Stimulated activated CD4-positive, alpha-beta T cell treated with anti-CD3 and anti-CD28 coated beads, Interleukin-1b, Interleukin-23, amount 100 ng/mL, for 4 hours (primary cell): ENCODE measurements at regions not wholly inside any gene's neighbourhood (a gene's known extent, or its start where the extent isn't known, plus 50 kb on each side); places are given as distances from the start of the nearest gene placed in this dataset.

Source experiments
- DNase-seq, 2 donors: peaks; one replicate each; pipeline ENCODE4 v3.0.0-alpha.2; 2020; ENCODE audit warnings: low read depth in 2 of 2

DNA sequence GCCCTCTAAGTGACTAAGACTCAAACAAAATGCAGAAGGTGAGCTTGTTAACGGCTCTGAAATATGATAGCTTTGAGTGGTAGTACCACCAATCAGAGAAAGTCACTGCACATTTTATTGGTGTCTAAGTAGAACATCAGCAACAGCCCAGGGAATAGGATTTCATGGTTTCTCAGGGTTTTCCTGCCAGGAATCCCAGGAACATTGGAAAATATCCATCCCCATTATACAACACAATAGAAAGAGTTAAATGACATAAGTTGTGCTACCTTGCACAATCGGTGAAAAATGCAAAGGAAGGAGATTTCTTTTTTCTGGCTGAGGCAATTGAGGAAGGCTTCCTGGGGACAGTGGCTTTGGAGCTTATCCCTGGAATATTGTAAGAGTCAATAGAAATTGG lies 283.1 kb downstream of the HLX start:
- no peak for DNase-seq

DNA sequence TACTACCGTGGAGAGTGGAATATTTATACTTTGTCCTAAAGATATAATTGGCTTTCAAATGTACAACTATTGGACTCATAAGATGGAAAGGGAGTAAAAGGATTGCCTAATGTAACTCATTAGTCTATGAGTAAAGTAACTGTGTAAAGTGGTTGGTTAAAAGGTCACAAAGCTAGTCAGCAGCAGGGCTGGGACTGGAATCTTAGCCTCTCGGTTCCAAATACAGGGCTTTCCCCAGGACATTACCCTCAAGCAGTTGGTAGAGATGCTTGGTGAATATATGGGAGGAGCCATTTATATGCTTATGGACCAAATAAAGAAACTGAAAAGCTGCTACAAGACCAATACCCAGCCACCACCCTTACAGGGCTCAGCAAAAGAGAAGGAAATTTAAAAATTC lies 283.7 kb downstream of the HLX start:
- no peak for DNase-seq

GRCh38 chr1:221164029-221164428 lies 284.8 kb downstream of the HLX start:
- no peak for DNase-seq

- no peak for DNase-seq
These were observed 286.0 kb downstream of the HLX start for GRCh38 chr1:221164951-221165838.

DNA sequence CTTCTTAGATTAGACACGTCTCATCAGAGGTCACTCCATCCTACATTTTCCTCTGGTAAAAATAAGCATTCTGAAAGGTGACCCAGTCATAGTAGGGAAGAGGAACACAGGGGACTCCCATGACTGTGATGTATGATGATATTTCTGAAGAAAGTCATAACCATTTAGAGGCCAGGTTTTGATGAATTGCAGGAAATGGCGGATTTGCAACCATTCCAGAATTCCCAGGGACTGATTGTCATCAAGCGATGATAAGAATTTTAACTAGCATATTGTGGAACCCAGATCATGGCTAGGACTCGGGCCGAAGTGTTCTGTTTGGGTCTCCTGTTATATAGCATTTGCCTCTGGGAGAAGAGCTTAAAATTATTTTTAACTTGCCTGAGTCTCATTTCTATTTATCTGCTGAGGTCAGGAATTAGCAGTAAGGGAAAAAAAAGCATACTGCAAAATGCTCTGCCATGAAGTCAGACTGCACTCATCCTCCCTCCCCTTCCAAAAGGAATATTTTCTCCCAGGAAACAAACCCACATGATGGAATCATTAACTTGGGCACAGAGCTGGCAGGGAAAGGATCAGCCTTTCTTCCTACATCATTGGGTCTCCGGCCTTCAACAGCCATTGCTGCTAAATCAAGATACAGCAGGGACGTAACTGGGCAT lies 286.7 kb downstream of the HLX start:
- DNase-seq: no peak

DNA sequence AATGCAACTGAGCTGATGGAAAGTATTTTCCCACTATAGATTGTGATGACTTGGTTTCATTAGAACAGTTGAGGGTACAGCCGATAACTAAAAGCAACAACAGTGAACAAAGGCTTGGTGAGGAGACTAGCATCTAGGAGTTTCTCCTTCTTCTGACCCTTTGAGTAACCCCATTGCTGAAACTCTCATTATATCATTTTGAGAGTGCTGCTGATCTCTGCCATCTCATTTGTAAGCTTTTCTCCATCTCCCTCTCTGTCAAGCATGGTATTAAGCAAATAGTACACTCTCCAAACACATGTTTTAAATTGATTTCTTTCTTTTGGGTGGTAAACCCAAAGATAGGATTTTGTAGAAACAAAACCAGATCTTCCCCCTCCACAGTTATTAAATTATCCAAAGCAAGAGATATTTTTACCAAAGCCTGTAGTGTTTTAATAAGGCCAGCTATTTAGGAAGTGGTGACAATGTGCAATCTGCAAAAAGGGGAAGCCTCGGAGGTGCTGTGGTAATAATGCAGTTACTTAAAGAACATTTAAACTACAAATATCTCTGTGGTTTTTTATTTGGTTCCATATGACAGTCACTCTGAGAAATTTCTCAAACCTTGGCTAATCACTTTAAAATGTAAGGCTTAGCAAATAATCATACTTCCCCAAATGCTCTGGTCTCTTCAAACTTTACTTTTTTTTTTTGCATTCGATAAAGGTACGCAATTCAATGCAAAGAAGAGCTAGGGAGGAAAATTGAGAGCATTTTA lies 287.5 kb downstream of the HLX start:
- DNase-seq: no peak

GRCh38 chr1:221169447-221169889 lies 290.2 kb downstream of the HLX start:
- no peak for DNase-seq

GRCh38 chr1:221170171-221170570 lies 290.9 kb downstream of the HLX start:
- DNase-seq: no peak

GRCh38 chr1:221171768-221172167 lies 292.5 kb downstream of the HLX start:
- no peak for DNase-seq

GRCh38 chr1:221172841-221173240 lies 293.6 kb downstream of the HLX start:
- DNase-seq: no peak

DNA sequence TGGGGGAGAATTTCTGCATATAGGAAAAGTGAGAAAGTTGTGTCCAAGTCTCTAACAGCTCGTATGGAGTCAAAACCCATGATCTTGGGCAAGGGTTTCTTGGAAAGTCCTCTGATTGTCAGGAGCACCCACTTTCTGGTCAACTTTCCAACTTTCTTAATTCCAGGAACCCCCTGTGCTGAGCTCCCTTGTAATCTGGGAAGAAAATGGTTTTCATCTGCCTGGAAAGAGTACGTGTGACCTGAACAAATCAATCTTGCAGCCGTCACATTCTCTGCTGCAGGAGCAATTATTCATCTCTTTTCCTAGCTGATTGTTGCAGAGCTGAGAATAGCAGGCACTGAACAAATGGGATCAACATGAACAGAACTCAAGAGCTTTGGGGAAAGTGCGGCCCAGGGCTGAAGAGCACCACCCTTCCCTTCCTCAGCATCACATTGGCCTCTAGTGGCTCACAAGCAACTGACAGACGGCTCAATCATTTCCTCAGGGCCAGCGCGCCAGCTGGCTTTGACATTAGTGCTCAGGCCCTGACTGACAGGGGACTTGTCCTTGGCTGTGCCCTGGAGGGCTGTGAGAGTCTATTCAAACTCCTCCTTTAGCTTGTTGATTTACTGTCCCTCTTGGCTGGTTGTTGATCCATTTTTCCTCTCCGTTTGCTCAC lies 295.2 kb downstream of the HLX start:
- no peak for DNase-seq

DNA sequence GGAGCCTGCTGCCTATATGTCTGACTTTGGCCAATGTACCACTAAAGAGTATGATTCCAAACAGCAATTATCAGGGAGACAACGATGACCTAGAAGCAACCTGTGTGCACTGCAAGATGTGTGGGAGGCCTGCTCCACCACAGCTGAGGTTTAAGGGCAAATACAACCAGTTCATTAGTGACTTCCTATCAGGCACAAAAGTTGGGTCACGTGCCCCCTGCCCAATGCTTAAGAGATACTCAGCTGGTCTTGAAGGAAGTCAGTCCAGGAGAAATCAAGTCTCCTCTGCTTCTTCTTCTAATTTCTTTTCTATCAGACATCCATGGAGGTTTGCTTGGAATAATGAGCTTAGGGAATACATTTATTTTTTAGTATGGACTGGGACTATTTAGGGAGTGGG lies 296.0 kb downstream of the HLX start:
- DNase-seq: no peak

DNA sequence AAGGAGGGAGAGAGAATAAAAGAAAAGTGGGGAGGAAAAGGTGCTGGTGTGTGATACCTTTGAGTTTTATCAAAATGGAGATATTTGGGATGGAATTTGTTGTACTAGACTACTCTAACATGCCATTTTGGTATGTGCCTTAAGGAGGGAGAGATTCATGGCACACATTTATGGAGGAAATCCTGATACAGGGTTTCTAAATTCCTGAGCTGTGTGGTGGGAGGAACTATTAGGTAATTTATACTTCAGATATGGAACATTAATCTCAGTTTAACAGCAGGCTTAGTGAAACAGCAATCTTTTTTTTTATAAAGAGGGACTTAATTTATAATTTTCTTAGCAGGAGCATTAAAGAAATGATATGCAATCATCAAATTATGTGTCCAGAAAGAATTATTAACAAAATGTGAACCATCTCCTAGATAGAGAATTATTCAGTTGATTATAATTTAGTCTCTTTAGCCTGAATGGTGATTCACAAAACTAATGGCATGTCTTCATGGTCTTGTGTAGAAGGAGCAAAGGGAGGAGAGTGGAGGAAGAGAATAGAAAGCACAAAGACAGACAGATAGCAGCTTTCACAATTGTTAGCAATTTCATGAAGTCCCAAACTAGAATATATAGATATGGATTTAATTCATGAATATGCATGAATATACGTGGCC lies 301.6 kb downstream of the HLX start:
- no peak for DNase-seq

DNA sequence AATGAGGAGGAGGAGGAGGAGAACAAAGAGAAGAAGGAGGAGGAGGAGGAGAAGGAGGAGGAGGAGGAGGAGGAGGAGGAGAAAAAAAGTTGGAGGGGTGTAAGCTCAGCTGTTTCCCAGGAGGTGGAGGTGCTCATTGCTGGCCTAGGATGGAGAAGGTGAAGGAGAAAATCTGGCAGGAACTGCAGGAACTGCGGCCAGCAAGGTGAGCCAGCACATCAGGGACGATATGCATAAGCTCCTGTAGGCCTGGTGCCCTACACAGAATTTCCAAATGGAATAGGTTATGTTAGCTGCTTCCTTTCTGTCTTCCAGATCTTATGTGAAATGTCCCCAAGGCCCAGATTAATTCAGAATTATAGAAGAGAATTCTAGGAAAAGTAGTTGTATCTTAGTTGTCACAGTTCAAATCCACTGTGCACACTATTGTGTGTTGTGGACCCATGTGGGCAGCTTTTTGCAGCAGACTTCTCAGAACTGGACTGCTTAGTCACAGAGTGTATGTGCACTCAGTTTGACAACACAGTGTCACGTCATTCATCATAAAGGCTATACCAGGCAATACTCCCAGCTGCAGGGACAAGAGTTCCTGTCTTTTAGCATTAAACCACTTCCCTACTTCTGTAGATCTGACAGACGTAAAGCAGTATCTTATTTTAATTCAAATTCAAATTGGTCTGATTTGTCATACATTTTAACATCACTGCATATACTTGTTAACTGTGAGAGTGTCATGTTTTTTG lies 303.7 kb downstream of the HLX start:
- DNase-seq: no peak

- DNase-seq: no peak
These were observed 305.0 kb downstream of the HLX start for GRCh38 chr1:221184131-221184794.

DNA sequence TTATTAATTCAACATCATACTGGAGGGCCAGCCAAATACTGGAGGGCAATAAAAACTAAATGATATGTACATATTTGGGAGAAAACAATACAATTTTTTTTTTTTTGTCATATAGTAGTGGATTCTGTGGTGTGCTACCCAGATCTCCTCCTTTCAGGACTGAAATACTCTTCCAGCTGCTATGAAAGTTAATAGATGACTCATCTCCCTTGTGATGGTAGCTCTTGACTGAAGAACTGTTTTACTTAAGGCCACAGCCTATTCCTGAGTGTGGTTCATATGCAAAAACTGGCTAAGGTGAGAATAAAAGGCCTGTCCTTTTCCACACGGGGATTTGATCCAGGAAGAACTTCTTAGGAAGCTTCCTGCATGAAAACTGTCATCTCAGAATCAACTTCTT lies 307.9 kb downstream of the HLX start:
- DNase-seq: no peak

- no peak for DNase-seq
These were observed 309.2 kb downstream of the HLX start for GRCh38 chr1:221188458-221188857.

- no peak for DNase-seq
These were observed 311.0 kb downstream of the HLX start for GRCh38 chr1:221190249-221190648.

DNA sequence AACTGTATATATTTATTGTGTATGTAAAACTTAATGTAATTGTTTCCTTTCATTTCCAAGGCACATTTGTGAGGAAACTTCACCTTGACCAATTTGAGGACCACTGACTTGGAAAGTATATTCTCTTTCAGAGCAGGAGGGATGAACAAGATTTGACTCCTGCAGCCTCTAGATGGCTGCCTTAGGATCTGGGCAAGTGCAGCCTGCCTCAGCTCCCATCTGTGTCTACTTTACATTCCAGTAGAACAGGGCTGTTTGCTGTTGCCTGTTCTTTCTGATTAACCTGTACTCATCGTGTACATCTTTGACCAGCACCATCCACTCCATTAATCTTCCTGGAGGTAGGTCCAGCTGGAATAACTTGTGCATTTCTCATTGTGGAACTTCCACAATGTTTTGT lies 312.8 kb downstream of the HLX start:
- no peak for DNase-seq

- DNase-seq: no peak
These were observed 321.2 kb downstream of the HLX start for GRCh38 chr1:221200464-221200863.
